HG02973 (cell line): ENCODE measurements at regions not wholly inside any gene's neighbourhood (a gene's known extent, or its start where the extent isn't known, plus 50 kb on each side); places are given as distances from the start of the nearest gene placed in this dataset.

Source experiments
- ATAC-seq: cut with Tn5 transposase; IDR thresholded peaks from one replicate; pipeline ENCODE4 v1.9.1; 2021; ENCODE audit warnings: moderate library complexity; ENCODE audit not compliant: unreplicated experiment

DNA sequence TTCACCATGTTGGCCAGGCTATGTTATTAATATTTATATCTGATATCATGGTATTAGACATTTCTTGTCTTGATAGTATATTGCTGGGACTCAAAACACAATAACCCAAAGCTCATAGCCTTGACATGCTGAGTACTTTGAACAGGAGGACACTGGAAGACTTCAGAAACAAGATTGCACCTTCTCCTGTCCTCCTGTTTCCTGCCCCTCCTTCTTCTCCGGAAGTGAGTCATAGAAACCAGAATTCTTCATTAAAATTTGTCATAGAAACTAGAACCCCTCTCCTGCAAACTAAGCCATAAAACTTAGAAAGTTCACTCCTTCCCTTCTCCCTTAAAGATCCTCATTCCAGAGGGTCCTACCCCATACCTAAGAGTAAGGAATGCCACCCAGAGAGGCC lies 400.2 kb downstream of the SLITRK5 start:
- ATAC-seq, result no peak

DNA sequence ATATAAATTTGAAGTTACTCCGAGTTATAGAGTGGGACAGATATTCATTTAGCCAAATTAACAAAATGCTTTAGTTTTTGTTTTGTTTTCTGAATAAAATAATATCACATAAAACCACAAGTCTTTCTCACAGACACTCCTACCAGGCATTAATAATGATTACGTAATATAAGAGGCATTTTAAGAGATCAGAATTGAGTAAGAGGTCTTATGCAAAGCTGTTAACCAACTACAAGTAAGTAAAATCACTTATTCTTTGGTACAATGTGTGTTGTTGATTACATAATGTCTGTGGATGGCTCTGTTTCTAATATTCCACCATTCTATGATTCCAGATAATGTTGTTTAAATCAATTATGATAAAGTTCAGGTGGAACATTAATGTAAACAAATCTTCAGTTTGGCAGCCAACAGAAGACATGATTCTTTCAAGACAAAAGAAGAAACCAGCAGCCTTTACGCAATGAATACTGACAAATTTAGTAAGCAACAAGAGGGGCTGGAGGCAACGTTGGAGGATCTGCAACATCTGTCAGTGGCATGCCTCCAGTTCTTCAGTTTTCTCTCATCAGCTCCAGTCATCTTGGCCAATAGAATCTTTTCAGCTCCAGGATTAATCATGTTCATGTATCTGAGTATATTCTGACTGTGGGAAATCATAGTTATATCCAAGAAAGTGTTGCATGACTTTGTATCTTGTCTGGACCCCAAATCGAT lies 403.8 kb downstream of the SLITRK5 start:
- ATAC-seq, result no peak

- no peak for ATAC-seq
Observed at GRCh38 chr13:88085036-88085435, 413.9 kb downstream of the SLITRK5 start.

DNA sequence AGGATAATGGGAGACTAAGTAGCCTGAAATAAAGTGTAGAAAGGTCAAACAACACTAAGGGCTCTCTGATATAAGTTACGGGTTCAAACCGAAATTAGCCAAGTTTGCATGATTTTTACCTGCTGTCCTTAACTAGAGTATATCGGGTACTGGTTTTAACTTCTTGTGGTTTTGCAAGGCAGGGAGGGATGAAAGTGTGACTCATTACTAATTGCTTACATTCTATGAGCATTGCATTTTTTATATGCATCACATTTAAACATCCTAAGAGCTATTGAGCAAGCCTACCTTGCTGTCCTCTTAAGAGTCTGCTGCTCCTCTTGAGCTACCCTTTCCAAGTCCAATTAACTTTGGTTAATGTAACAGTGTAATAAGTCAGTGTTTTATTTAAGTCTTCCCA lies 415.4 kb downstream of the SLITRK5 start:
- no peak for ATAC-seq

DNA sequence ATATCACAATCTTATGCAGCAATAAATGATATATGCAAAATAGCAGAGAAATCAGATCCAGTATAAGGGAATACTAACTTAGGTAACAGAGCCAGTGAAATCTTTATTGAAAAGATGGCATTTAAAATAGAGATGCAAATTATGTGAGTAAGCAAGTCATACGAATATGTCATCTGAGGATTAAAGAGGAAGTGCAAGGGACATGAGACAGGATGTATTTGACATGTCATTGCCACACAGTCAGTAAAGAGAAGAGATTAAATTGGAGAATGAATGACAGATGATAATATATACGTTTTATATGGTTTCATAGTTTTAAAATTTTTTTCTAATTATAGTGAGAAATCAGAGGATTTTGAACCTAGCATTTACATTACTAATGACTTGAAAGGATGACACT lies 426.4 kb downstream of the SLITRK5 start:
- ATAC-seq, result no peak

- ATAC-seq, result no peak
Observed at GRCh38 chr13:88103824-88104223, 432.7 kb downstream of the SLITRK5 start.

DNA sequence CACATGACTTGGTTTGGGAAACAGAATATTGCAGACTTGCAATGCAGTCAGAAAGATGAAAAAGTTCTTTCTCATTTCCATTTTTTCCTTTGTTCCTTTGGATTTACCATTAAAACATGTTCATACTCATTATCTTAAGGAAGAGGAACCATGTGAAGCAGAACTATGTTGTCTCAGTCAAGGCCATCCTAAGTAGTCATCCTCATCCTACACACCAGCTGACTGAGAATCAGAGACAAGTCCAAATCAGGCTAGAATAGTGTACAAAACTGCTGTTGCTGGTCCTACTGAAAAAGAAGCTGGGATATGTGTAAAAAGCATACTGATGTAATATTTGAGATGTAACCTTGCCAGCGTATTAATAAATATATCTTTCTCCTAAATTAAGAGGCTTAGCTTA lies 433.4 kb downstream of the SLITRK5 start:
- no peak for ATAC-seq

GRCh38 chr13:88107570-88107969 lies 436.4 kb downstream of the SLITRK5 start:
- no peak for ATAC-seq

GRCh38 chr13:88112526-88112925 lies 441.4 kb downstream of the SLITRK5 start:
- ATAC-seq, result no peak

- no peak for ATAC-seq
Observed at GRCh38 chr13:88115976-88116375, 444.8 kb downstream of the SLITRK5 start.

DNA sequence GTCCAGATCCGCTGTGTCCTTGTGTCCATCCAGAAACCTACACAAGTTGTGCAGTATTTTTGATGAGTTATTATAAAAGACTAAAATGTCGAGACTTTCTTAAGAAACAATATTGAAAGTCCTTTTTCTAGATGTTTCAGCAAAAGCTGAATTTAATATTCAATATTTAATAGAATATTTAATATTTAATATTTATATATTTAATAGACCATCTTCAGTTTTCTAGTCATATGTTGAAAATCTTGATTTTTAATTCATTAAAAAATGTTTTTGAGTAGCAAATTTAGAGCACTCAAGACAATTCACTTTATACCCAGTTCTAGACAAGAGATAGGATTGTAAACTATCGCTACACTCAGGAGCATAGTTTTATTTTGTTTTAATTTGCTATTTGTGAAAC lies 447.8 kb downstream of the SLITRK5 start:
- ATAC-seq, result no peak

DNA sequence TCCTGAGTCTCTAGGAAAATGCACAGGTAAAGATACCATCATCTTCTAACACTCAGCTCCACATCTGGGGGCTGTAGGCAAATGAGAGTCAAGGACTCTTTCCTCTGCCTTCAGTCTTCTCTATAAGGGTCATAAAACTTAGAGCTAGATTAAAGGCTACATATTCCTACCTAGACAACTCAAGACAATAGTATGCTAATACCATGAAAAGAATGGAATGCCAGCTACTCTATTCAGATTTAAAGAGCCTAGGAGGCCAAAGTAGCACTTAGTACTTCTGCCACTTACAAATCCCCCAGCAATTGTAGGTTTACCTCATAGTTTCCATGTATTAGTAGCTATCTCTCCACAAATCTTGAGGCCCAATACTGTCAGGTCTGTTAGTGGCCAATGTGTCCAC lies 453.0 kb downstream of the SLITRK5 start:
- no peak for ATAC-seq

- no peak for ATAC-seq
Observed at GRCh38 chr13:88125055-88125454, 453.9 kb downstream of the SLITRK5 start.

DNA sequence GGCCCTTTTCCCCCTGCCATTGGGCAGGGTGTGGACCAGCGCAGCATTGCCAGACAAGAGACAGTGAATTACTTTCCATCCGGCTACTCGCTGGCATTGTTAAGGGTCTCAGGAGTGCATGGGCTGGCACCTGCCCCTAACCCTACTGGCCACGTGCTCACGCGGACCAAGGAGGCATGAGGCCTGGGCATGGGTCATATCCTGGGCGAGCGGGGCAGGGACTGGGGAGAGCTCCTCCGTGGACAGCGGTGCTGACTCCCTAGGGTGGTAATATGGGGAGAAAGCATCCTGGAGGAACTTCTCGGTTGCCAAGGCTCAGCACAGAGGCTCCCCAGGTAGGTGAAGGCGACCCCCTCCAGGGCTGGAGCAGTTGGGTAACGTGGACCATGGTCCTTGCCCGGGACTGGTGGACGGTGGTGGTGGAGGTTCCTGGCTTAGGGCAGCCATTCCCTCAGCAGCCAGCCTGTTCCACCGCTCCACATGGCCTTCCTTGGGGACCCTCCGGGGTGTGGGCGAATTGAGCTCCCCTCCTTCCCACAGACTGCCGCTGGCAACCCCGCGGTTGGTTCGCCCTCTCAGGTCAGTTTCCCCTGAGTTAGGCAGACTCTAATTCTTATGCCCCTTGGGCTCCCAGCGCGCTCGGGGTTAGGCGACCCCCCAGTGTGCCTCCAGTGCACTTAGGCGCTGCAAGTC lies 465.1 kb downstream of the SLITRK5 start:
- no peak for ATAC-seq

DNA sequence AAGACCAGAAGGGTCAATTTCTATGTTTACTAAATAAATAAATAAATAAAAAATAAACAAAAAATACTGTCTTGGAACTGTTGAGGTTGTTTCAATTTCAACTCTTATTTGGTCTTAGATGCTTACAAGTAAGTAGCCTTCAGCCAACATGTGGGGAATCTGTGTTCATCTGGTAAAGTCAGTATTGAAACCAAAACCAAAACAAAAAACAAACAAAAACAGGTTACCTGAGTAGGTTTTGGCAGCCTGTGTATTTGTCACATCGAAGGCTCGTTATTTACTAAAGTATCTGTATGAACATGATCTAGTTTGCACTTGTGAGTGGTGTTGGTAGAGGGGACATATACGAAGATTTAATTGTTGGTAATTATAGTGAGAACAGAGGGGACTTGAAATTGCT lies 471.5 kb downstream of the SLITRK5 start:
- ATAC-seq, result no peak

DNA sequence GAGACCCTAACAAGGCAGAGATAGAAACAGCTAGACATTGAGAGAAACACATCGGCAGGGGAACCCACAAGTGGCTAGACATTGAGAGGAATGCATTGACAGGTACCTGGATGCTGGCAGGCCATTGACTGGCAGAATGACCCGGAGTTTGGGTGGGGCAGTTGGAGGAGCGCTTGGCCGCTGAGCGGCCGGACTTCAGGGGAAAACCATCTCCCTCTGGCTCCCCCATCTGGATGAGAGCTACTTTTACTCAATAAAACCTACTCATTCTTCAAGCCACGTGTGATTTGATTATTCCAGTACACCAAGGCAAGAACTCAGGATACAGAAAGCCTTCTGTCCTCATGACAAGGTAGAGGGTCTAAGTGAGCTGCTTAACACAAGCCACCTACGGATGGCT lies 473.4 kb downstream of the SLITRK5 start:
- ATAC-seq, result no peak

DNA sequence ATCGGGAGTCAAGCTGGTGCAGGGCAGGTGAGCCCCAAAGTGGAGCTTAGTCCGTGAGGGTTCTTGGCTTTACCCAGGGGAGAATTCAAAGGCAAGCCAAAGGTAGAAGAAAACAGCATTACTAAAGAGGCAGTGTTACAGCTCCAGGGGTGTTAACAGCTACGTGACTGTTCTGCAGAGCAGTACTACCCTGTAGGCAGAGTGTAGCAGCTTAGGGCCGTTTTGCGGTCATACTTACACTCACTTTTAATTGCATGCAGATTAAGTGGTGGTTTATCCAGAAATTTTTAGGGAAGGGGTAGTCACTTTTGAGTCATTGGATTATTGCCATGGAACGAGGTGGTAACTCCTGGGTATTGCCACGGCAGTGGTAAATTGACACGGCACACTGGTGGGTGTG lies 482.2 kb downstream of the SLITRK5 start:
- no peak for ATAC-seq

GRCh38 chr13:88154001-88154400 lies 482.8 kb downstream of the SLITRK5 start:
- no peak for ATAC-seq

- no peak for ATAC-seq
Observed at GRCh38 chr13:88162076-88162702, 491.0 kb downstream of the SLITRK5 start.

DNA sequence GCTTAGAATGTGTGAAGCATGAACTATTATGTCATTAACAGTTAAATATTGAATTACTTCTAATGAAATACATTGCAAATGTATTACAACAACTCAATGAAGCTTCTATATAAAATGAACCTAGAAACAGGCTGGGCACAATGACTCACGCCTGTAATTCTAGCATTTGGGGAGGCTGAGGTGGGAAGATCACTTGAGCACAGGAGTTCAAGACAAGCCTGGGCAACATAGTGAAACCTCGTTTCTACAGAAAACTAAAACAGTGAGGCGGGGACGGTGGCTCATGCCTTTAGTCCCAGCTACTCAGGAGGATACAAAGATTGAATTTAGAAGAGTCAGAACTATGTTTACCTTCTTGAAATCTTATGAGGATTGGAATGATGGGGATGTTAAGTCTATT lies 505.1 kb downstream of the SLITRK5 start:
- no peak for ATAC-seq

DNA sequence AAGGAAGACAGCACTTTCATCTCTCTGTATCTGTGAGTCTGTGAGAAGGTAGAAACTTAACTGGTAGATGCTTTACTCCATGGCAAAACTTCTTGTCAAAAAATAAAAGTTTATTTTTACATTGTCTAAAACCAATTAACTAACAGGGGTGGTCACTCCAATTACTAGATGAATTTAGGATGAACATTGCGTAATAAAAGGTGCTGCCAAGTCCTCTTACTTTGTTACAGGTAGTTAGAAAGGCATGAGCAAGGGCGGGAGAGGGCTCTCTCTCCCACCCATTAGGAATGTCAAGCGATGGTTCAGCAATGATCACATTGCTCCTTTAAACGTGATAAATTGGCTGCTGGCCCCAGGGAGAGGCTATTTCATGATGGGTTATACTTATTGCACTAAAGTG lies 512.3 kb downstream of the SLITRK5 start:
- no peak for ATAC-seq

DNA sequence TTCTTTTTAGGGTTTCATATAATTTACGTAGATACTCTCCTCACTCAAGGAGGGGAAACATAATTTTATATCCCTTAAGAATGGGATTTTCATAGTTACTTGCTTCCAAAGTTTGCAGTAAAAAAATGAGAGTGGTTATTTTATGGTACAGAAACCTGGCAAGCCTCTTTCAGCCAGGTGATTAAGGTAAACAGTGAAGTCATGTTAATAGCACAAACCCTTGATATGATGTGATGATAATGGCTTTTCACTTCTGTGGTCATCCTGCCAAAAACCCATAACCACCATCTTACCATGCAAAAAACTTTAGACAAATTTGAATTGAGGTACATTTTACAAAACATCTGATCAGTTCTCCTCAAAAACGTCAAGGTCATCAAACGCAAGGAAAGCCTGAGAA lies 517.8 kb downstream of the SLITRK5 start:
- ATAC-seq, result no peak
